MCF 10A (cell line): ENCODE measurements at regions not wholly inside any gene's neighbourhood (a gene's known extent, or its start where the extent isn't known, plus 50 kb on each side); places are given as distances from the start of the nearest gene placed in this dataset.

ENCODE experiments used
- BruUV-seq: library from RNA; stranded (reverse); fragments of 400-500 nt; replicated peaks from 2 replicates; lab custom pipeline; 2021; lab: Mats Ljungman, UMichigan
- CTCF ChIA-PET: fragments of 300-600 bp; sonication (Branson Sonifier 250); formaldehyde crosslinking; extraction: SDS; loops from one replicate; lab custom pipeline; 2021; ENCODE audit warnings: antibody characterized with exemption, inconsistent platforms; lab: Yijun Ruan, JAX
- POLR2A ChIA-PET: fragments of 300-600, 350-650 bp; sonication (Branson Sonifier 250); formaldehyde crosslinking; extraction: SDS; loops from one replicate; lab custom pipeline; 2020; ENCODE audit warnings: antibody characterized with exemption, inconsistent platforms; lab: Yijun Ruan, JAX
- DNase-seq: peaks from one replicate; pipeline ENCODE4 v3.0.0-alpha.2; 2018; ENCODE audit not compliant: unreplicated experiment
- H3K27ac Mint-ChIP-seq: one replicate; pipeline ENCODE4 v1.8.0; 2022; ENCODE audit warnings: mild to moderate bottlenecking, low read depth, mixed read lengths; ENCODE audit not compliant: unreplicated experiment
- H3K27me3 Mint-ChIP-seq: one replicate; pipeline ENCODE4 v1.8.0; 2022; ENCODE audit warnings: mixed read lengths; ENCODE audit not compliant: insufficient read depth, unreplicated experiment
- H3K36me3 Mint-ChIP-seq: one replicate; pipeline ENCODE4 v1.8.0; 2022; ENCODE audit warnings: mild to moderate bottlenecking, moderate library complexity, mixed read lengths; ENCODE audit not compliant: insufficient read depth, unreplicated experiment
- H3K4me1 Mint-ChIP-seq: one replicate; pipeline ENCODE4 v1.8.0; 2022; ENCODE audit warnings: mixed read lengths; ENCODE audit not compliant: insufficient read depth, unreplicated experiment
- H3K4me3 Mint-ChIP-seq: one replicate; pipeline ENCODE4 v1.8.0; 2022; ENCODE audit warnings: mild to moderate bottlenecking, moderate library complexity, mixed read lengths; ENCODE audit not compliant: unreplicated experiment
- H3K9me3 Mint-ChIP-seq: one replicate; pipeline ENCODE4 v1.8.0; 2022; ENCODE audit warnings: mixed read lengths; ENCODE audit not compliant: unreplicated experiment
- intact Hi-C: fragments of 100-400 bp; cut with micrococcal nuclease; formaldehyde crosslinking; loops from 2 replicates; pipeline ENCODE4 v1.14.1; 2022
- TF ChIP-seq, protein P1 (sequence below): fragments of 200-600 bp; IDR thresholded peaks from one replicate; pipeline ENCODE4 v1.8.0; 2022; ENCODE audit warnings: antibody characterized with exemption, mild to moderate bottlenecking; ENCODE audit not compliant: unreplicated experiment

DNA sequence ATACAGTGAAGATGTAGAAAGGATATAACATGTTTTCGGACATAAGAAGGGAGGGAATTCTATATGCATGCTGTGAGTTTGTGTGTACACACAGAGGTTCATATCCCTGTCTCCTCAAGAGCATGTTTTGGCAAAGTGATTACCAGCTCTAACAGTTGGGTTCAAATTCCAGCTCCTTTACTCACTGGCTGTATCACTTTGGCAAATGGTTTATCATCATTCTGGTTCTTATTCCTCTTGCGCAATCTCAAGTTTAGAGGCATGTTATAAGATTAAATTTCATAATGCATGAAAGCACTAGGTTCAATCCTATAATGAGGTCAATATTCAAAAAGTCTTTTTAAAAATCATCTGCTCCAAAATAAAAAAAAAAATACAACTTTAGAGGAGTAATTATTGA, 107.7 kb upstream of the LRFN5 start:
- intact Hi-C loops, result no loop called here
- no TSS peak for BruUV-seq
- TF ChIP-seq, protein P1, sequence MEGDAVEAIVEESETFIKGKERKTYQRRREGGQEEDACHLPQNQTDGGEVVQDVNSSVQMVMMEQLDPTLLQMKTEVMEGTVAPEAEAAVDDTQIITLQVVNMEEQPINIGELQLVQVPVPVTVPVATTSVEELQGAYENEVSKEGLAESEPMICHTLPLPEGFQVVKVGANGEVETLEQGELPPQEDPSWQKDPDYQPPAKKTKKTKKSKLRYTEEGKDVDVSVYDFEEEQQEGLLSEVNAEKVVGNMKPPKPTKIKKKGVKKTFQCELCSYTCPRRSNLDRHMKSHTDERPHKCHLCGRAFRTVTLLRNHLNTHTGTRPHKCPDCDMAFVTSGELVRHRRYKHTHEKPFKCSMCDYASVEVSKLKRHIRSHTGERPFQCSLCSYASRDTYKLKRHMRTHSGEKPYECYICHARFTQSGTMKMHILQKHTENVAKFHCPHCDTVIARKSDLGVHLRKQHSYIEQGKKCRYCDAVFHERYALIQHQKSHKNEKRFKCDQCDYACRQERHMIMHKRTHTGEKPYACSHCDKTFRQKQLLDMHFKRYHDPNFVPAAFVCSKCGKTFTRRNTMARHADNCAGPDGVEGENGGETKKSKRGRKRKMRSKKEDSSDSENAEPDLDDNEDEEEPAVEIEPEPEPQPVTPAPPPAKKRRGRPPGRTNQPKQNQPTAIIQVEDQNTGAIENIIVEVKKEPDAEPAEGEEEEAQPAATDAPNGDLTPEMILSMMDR, result no peak
- no peaks in the 10 kb centered on the region for H3K36me3 Mint-ChIP-seq
- ChIA-PET POLR2A (no interaction called here), CTCF (no interaction called here)
- no peak overlapping the region for H3K4me3 Mint-ChIP-seq
- DNase-seq, result peak; percentile 2
- H3K9me3 Mint-ChIP-seq, result no peaks in the 10 kb centered on the region
- H3K27me3 Mint-ChIP-seq, result peaks cover 29% of the 10 kb centered on the region
- H3K27ac Mint-ChIP-seq, result no peak overlapping the region
- H3K4me1 Mint-ChIP-seq, result no peaks in the 10 kb centered on the region

GRCh38 chr14:41490323-41490722, 116.4 kb upstream of the LRFN5 start:
- Mint-ChIP-seq H3K36me3 (no peaks in the 10 kb centered on the region), H3K27ac (no peak overlapping the region), H3K4me1 (no peaks in the 10 kb centered on the region), H3K27me3 (peaks cover 35% of the 10 kb centered on the region), H3K4me3 (no peak overlapping the region), H3K9me3 (no peaks in the 10 kb centered on the region)
- ChIA-PET POLR2A (no interaction called here), CTCF (interaction anchor here (0.6 kb wide), 1 partner anchor 1680 kb away, joined by 3 read pairs; no protein-coding TSS in a partner anchor)
- intact Hi-C loops, result no loop called here
- DNase-seq, result no peak
- TF ChIP-seq, protein P1, result no peak
- BruUV-seq, result no TSS peak

GRCh38 chr14:41489315-41489972, 117.2 kb upstream of the LRFN5 start:
- Mint-ChIP-seq H3K4me3 (no peak overlapping the region), H3K27ac (no peak overlapping the region), H3K4me1 (no peaks in the 10 kb centered on the region), H3K9me3 (no peaks in the 10 kb centered on the region), H3K27me3 (peaks cover 38% of the 10 kb centered on the region), H3K36me3 (no peaks in the 10 kb centered on the region)
- no peak for DNase-seq
- TF ChIP-seq, protein P1, result no peak
- BruUV-seq, result no TSS peak
- POLR2A ChIA-PET, result no interaction called here
- intact Hi-C loops, result no loop called here
- CTCF ChIA-PET, result interaction anchor here (0.6 to 1.0 kb wide), 2 partner anchors 14 to 16 kb away, joined by 3 to 6 read pairs; no protein-coding TSS in a partner anchor

DNA sequence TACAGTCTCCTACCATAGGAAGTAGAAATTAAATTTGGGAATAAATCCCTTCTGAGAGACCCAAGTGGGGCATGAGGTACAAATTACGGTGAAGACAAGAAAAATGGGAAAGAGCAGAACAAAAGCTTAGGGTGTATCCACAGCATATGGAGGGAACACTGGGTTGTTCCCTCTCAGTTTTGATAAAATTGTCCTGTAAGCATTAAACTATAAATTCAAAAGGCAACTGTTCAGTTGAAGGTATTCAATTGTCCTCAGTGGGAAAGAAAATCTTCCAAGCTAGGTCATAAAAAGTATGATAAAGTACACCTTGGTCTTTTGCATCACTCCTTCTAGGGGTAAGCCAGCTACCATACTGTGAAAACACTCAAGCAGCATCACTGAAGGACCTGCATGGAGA, 118.3 kb upstream of the LRFN5 start:
- Mint-ChIP-seq H3K27me3 (peaks cover 30% of the 10 kb centered on the region), H3K36me3 (no peaks in the 10 kb centered on the region), H3K4me3 (no peak overlapping the region), H3K27ac (no peak overlapping the region), H3K9me3 (no peaks in the 10 kb centered on the region), H3K4me1 (no peaks in the 10 kb centered on the region)
- TF ChIP-seq, protein P1, result no peak
- DNase-seq, result no peak
- ChIA-PET POLR2A (no interaction called here), CTCF (no interaction called here)
- no TSS peak for BruUV-seq
- intact Hi-C loops, result no loop called here
